Gastrocnemius medialis (tissue), 4 donors: ENCODE measurements at regions not wholly inside any gene's neighbourhood (a gene's known extent, or its start where the extent isn't known, plus 50 kb on each side); places are given as distances from the start of the nearest gene placed in this dataset.

Source experiments
- ATAC-seq, 2 donors: fragments of 150-250 bp; one replicate each; pipeline ENCODE4 v1.9.1; 2016
- DNase-seq, 2 donors: peaks; one replicate each; pipeline ENCODE4 v3.0.0-alpha.2; 2019
- H3K27ac ChIP-seq, 4 donors: fragments of 200-600 bp; sonication (generic); 1 replicate in 1 of 4; 2 replicates in 3 of 4; pipeline ENCODE4 v1.5.1; 2016 to 2018; ENCODE audit warnings: mild to moderate bottlenecking in 2 of 4, moderate library complexity in 1 of 4
- H3K27me3 ChIP-seq, 3 donors: fragments of 200-600 bp; sonication (generic) in 2 of 3; 1 replicate in 1 of 3; 2 replicates in 2 of 3; pipeline versions ENCODE4 v1.5.1 to v1.6.0; 2016 to 2019; ENCODE audit warnings: mild to moderate bottlenecking in 1 of 3, moderate library complexity in 1 of 3
- H3K36me3 ChIP-seq, 2 donors: fragments of 200-600 bp; sonication (generic) in 1 of 2; one replicate each; pipeline ENCODE4 v1.5.1; 2017 to 2018
- H3K4me1 ChIP-seq, 2 donors: fragments of 200-600 bp; sonication (generic) in 1 of 2; one replicate each; pipeline ENCODE4 v1.5.1; 2016 to 2017; ENCODE audit warnings: mild to moderate bottlenecking in 2 of 2
- H3K4me3 ChIP-seq, 4 donors: fragments of 200-600 bp; sonication (generic) in 3 of 4; 1 replicate in 1 of 4; 2 replicates in 3 of 4; pipeline ENCODE4 v1.5.1; 2016 to 2019; ENCODE audit warnings: mild to moderate bottlenecking in 2 of 4
- H3K9me3 ChIP-seq, 3 donors: fragments of 200-600 bp; sonication (generic) in 2 of 3; 1 replicate in 1 of 3; 2 replicates in 2 of 3; pipeline ENCODE4 v1.5.1; 2016 to 2019
- CTCF ChIP-seq, 5 experiments: fragments of 450-650 bp in 3 of 5; fragments of 200-600 bp in 2 of 5; sonication (generic) in 2 of 5; IDR thresholded peaks in 4 of 5; conservative IDR thresholded peaks in 1 of 5; 1 replicate in 4 of 5; 2 replicates in 1 of 5; pipeline ENCODE4 v1.5.1; 2016 to 2019; ENCODE audit warnings: antibody characterized with exemption in 5 of 5, mild to moderate bottlenecking in 3 of 5, moderate library complexity in 3 of 5
- POLR2A ChIP-seq, 2 donors: fragments of 450-650 bp; IDR thresholded peaks; one replicate each; pipeline ENCODE4 v1.6.1; 2017; ENCODE audit warnings: antibody characterized with exemption in 2 of 2, mild to moderate bottlenecking in 2 of 2, moderate library complexity in 2 of 2
- in situ Hi-C, 4 donors: fragments of 200-750 bp; cut with MboI; loops; one replicate each; pipeline versions ENCODE4 v1.15.0 to v1.8.0; 2017; ENCODE audit warnings: low sequenced_read_pairs in 4 of 4
- intact Hi-C: fragments of 100-400 bp; cut with DNase I; formaldehyde crosslinking; loops from one replicate; pipeline ENCODE4 v1.15.1; 2023; ENCODE audit warnings: low total_unique reads

- Histone ChIP-seq H3K9me3 (no peaks in the 10 kb centered on the region), H3K27ac (no peak overlapping the region), H3K27me3 (no peaks in the 10 kb centered on the region), H3K4me1 (no peaks in the 10 kb centered on the region), H3K4me3 (no peak overlapping the region), H3K36me3 (no peaks in the 10 kb centered on the region)
- TF ChIP-seq CTCF (IDR thresholded peaks at IDR 0.05 in 4 of 5, conservative IDR thresholded peaks at IDR 0.05 in 1 of 5) (no peak), POLR2A (IDR thresholded peaks at IDR 0.05) (no peak)
- in situ Hi-C loops: no loop called here
- intact Hi-C loops: no loop called here
- ATAC-seq (no peak), DNase-seq (no peak)
Observed at GRCh38 chr17:71850812-71851211, 270.0 kb upstream of the SOX9 start.

GRCh38 chr17:71855010-71855409 is 265.8 kb upstream of the SOX9 start:
- Histone ChIP-seq H3K9me3 (no peaks in the 10 kb centered on the region), H3K27ac (no peak overlapping the region), H3K4me3 (no peak overlapping the region), H3K4me1 (no peaks in the 10 kb centered on the region), H3K27me3 (no peaks in the 10 kb centered on the region), H3K36me3 (no peaks in the 10 kb centered on the region)
- DNase-seq (no peak), ATAC-seq (no peak)
- no peak for TF ChIP-seq CTCF (IDR thresholded peaks at IDR 0.05 in 4 of 5, conservative IDR thresholded peaks at IDR 0.05 in 1 of 5)
- TF ChIP-seq POLR2A (IDR thresholded peaks at IDR 0.05): no peak
- in situ Hi-C loops (no loop called here), intact Hi-C loops (no loop called here)

- no peak overlapping the region for H3K4me3 ChIP-seq
- H3K4me1 ChIP-seq: no peaks in the 10 kb centered on the region
- in situ Hi-C loops (no loop called here), intact Hi-C loops (no loop called here)
- no peaks in the 10 kb centered on the region for H3K36me3 ChIP-seq
- ATAC-seq (no peak), DNase-seq (no peak)
- TF ChIP-seq POLR2A (IDR thresholded peaks at IDR 0.05) (no peak), CTCF (IDR thresholded peaks at IDR 0.05 in 4 of 5, conservative IDR thresholded peaks at IDR 0.05 in 1 of 5) (no peak)
- no peaks in the 10 kb centered on the region for H3K27me3 ChIP-seq
- H3K27ac ChIP-seq: no peak overlapping the region
- no peaks in the 10 kb centered on the region for H3K9me3 ChIP-seq
Observed at GRCh38 chr17:71864755-71865154, 256.1 kb upstream of the SOX9 start.

GRCh38 chr17:71866095-71866494 is 254.7 kb upstream of the SOX9 start:
- H3K36me3 ChIP-seq: no peaks in the 10 kb centered on the region
- intact Hi-C loops: no loop called here
- no peaks in the 10 kb centered on the region for H3K4me1 ChIP-seq
- no peaks in the 10 kb centered on the region for H3K27me3 ChIP-seq
- DNase-seq: no peak
- ATAC-seq: no peak
- no peak overlapping the region for H3K27ac ChIP-seq
- H3K4me3 ChIP-seq: no peak overlapping the region
- H3K9me3 ChIP-seq: no peaks in the 10 kb centered on the region
- in situ Hi-C loops: no loop called here
- TF ChIP-seq CTCF (IDR thresholded peaks at IDR 0.05 in 4 of 5, conservative IDR thresholded peaks at IDR 0.05 in 1 of 5) (no peak), POLR2A (IDR thresholded peaks at IDR 0.05) (no peak)

- DNase-seq (no peak), ATAC-seq (no peak)
- no peaks in the 10 kb centered on the region for H3K9me3 ChIP-seq
- TF ChIP-seq POLR2A (IDR thresholded peaks at IDR 0.05) (no peak), CTCF (IDR thresholded peaks at IDR 0.05 in 4 of 5, conservative IDR thresholded peaks at IDR 0.05 in 1 of 5) (no peak)
- intact Hi-C loops: no loop called here
- no peak overlapping the region for H3K27ac ChIP-seq
- no peaks in the 10 kb centered on the region for H3K4me1 ChIP-seq
- in situ Hi-C loops: no loop called here
- no peak overlapping the region for H3K4me3 ChIP-seq
- H3K27me3 ChIP-seq: no peaks in the 10 kb centered on the region
- no peaks in the 10 kb centered on the region for H3K36me3 ChIP-seq
Observed at GRCh38 chr17:71869293-71869692, 251.5 kb upstream of the SOX9 start.
